NCI-H187 (cell line): ENCODE measurements at regions not wholly inside any gene's neighbourhood (a gene's known extent, or its start where the extent isn't known, plus 50 kb on each side); places are given as distances from the start of the nearest gene placed in this dataset.

ENCODE experiments used
- DNase-seq, 2 experiments: peaks; one replicate each; lab custom pipeline; 2025; lab: John Stamatoyannopoulos, UW

DNA sequence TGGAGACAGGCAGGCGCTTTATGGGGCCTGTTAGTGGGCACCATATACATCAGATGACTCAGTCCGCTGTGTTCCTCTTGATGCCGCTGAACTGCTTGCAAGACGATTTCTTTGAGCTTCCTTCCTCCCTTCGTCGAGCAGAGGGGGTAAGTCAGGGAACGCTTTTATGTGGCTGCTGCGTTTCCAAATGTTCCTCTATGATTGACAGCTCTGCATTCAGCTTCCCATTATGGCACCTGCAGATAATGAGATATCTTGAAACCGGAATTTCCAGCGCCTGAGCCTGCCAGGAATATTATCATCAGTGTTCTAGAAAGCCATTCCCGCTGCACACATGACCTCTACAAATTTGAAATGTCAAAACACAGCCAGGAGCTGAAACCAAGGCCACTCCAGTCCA is 257.0 kb downstream of the TSHZ3 start:
- DNase-seq: no peak

DNA sequence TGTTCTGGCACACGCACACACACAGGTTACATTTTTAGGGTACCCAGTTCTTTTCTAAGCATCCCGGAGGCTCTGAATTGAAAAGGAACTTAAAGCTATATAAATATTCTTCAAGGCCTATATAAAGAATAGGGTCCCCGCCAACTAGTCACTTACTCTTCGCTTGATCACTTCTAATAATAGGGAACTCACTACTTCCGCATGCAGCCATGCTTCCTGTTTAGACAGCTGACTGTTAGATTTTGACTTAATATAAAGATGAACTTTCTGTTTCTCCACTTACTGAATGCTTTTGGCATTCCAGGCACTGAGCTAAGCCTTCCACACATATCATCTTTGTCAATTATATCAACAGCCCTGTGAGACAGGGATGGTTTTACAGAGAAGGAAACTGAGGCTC is 259.6 kb downstream of the TSHZ3 start:
- no peak for DNase-seq

DNA sequence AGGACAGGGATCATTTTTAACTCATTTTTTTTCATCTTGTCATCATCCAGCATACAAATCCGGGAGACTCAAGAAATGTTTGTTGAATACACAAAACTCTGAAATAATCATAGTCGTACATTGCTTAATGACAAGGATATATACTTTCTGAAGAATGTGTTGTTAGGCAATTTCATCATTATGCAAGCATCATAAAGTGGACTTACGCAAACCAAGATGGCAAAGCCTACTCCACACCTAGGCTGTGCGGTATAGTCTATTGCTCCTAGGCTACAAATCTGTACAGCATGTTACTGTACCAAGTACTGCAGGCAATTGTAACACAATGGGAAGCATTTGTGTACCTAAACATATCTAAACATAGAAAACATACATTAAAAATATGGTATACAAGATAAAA is 264.1 kb downstream of the TSHZ3 start:
- no peak for DNase-seq

DNA sequence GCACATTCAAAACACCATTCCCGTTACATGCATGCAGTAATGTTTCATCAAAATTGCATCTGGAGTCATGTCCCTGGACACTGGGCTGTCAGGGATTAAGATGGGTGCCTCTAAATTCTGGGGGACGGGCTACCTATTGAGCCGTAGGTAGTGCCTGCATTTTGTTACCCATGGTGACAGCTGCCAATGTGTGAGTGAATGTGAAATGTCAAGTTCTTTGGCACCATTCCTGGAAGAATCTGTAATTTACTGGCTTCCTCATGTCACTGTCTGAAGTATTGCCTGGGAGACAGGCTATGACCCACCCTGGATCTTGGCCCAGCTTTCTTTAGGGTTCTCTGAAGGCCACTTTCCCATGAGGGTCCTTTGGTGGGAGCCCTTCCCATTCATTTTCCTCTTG is 266.1 kb downstream of the TSHZ3 start:
- DNase-seq: no peak

DNA sequence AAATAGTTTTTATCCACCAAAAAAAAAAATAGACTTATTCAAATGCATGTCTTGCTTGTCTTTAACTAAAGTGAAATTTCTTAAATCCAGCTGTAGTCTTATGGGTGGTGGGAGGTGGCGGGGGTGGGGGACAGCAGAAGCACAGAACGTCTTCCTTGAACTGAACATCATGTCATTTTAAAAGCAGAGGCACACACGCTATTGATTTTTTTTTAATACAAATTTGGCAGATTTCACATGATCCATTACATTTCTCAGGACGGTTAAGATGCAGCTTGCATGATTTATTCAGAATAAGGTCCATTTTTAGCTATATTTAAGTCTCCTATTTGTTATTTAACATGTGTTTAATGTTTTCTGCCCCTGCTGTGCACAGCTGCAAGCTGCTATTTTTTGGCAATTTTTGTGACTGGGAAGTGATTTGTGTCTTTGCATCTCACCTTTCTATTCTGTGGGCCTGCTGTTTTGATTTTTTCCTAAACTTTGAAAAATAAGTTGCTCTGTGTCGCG is 274.0 kb downstream of the TSHZ3 start:
- DNase-seq: no peak

DNA sequence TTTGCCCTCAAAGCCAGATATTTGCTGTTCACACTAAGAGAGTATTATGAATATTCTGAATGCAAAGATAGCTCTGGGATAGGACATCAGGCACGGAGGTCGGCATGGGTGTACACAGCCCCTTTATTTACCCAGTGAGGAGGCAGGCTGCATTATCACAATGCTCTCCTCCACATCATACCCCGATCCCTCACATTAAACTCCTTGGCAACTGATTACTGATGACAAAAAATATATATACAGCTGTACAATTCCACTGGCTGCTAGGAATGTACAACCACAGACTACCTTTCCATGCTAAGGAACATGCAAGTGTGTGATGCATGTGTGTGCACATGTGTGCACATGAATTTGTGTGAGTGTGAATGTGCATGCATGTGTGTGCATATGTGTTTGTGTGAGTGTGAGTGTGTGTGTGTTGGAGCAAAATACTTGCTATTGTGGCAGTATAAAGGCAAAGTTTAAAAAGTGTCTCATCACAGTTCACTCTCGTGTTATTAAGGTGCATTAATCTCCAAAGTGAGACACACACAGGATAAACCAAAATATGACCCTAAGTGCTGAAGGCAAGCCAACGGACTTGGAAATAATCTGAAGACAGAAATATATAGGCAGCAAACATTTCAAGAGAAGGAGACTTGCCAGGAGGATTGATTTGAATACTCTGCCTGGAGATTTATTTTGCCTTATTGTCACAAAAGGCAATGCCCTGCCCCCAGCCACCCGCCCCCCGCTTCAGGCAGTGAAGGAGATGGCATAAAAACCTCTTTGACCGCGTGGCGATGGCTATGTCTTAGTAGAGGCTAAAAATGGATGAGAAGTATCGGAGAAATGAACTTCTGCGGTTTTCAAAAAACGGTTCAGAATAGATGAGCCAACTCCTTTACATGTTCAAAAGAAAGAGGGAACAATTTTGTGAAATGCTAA is 274.8 kb downstream of the TSHZ3 start:
- DNase-seq: no peak

DNA sequence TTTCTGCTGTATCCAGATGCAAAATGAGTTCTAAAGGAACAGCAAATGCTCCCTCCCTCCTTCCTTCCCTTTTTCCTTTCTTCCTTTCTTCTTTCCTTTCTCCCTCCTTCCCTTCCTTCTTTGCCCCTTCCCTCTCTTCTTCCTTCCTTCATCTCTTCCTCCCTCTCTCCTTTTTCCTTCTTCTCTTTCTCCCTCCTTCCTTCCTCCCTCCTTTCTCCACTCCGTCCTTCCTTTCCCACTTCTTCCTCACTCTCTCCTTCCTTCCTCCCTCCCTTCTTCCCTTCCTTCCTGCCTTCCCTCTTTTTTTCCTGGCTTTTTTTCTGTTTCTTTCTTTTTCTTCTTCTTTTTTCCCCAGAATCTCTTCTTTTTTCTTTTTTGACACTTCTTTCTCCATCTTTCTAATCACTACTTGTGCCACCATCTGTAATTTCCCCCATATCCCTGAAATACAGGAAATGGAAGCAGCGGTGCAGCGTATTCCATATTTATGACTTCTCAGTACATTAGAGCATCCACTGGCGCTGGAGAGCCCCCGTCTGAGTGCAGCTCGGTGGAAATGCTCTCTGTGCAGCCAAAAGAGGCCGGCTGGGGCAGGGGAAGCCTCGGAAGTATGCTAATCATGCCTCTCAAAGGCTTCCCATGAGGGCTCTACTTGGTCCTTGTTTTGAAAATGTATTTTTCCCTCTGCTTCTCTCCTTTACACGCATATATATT is 275.6 kb downstream of the TSHZ3 start:
- DNase-seq: no peak

DNA sequence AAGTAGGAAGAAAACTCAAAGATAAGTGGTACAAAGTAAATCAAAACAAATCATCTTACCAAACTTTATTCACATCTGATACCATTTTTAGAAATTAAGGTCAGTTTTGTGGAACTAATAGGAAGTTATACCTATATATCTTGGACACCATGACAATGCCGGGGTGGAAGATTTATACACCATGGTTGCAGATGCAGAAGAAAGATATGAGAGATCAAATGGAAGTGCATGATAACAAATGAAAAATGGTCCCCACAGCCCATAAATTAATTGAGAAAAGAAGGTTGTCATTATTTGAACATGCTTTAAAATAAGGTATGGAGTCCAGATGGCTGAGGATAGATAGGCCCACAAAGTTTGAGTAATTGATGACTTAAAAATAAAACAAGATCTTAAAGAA is 276.8 kb downstream of the TSHZ3 start:
- DNase-seq: no peak

DNA sequence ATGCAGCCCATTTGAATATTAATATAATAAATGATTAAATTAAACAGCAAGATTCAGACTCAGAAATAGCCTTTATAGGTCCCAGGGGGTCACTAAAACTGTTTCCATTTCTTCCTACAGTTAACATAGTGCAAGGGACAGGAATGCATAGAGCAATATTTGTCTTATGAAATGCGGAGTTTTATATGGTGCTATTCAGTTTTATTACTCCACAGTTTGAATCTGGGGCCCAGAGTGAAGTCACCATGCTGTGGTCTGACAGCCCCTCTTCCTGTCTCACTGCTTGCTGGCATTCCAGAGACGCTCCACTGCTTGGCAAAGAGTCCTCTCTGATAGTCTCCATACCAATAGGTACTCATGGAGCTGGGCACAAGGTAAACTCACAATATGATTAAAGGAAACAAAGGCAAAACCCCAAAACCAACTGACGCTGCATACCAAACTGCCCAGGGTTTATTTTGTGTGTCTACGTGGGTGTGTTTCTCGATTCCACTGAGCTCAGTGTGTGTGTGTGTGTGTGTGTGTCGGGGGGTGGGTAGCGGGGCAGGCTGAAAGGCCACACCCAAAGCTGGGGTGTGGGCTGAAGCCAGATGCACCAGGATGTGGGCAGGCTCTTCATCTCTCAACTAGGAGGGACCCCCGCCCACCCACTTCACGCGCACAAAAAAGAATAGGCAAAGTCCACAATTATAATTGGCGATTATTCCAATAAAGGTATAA is 277.9 kb downstream of the TSHZ3 start:
- DNase-seq: no peak

DNA sequence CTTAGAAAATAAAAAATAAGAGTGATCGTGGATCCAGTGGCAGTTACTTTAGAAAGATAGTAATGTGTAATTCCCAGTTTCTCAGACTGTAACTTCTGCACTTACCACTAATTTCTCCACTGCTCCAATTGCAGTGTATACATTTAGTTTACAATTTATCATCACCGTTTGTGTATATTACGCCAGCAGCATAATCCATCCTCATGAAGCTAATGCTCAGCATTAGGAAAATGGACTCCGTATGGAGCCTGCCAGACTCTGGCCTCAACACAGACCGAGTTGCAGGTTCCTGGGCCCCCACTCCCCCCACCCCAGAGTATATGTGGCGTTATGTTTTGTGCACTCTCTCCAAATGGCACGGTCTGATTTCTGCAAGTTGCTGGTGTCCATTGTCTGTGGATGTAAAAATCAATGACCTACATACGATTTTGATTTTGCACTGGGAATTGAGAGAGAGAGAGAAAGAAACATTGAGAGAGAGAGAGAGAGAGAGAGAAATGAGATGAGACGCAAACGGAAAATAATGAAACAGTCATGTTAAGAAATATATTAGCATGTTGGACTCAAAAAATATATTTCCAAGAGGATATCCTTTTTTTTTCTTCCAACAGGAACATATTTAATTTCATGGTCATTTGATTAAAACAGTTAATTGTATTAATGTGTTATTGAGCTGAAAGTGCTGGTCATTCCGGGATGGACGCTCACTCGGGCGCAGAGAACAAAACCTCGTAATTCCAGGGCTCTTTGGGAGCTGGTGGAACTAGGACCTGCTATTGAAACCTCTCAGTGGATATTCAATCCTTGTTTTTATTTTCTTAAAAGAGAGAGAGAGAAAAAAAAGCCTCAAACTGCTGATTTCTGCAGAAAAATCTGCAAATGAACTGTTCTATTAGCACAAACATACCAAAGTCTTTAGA is 278.8 kb downstream of the TSHZ3 start:
- DNase-seq: no peak

DNA sequence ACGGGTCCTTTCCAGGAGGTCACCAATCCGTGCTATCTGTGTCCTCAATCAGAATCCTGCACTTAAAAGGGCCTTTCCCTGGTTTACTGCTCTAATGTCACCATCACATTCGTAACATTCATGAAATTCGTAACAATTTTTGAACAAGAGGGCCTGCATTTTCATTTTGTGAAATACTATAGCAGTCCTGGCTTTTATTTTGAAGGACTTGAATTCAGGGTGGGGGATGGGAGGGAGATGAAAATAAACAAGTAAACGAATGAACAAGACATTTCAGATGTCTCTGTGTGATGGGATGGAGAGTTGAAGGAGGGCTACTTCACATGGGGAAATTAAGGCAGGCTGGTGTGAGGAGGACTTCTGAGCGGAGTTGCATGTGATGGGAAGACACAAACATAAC is 281.0 kb downstream of the TSHZ3 start:
- no peak for DNase-seq

DNA sequence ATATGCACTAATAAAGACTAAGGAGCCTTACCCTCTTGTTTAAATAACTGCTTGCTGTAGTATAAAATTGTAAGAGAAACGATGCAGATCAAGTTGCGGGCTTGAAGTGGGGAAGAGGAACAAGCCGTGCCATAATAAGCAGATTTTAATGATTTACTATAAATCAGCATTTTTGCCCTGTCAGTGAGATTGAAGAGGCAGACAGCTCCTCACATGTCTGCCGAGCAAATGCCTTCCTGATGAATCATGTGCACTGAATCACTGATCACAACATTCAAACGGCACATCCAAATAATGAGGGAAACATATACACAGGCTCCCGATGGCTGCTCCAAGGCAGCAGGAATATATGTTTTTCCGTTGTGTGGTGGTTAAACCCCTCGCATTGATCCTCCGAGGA is 282.9 kb downstream of the TSHZ3 start:
- DNase-seq: no peak

DNA sequence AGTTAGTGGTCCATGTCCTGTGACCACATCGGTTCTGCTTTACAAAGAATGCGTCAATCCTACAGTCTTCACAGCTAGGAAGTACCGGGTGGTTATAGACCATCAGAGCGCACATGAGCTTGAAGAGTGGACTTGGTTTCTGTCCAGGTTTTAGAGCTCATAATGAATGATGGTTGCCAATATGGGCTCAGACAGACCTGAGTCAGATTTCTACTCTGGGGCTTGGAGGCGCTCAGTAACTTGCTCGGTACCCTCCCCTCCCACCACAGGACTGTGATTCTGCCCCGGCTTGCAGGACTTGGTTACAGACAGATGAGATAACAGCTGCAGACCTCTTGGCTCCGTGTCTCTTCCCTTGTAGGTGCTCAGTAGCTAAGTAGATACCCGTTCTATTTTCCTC is 284.7 kb downstream of the TSHZ3 start:
- DNase-seq: no peak

DNA sequence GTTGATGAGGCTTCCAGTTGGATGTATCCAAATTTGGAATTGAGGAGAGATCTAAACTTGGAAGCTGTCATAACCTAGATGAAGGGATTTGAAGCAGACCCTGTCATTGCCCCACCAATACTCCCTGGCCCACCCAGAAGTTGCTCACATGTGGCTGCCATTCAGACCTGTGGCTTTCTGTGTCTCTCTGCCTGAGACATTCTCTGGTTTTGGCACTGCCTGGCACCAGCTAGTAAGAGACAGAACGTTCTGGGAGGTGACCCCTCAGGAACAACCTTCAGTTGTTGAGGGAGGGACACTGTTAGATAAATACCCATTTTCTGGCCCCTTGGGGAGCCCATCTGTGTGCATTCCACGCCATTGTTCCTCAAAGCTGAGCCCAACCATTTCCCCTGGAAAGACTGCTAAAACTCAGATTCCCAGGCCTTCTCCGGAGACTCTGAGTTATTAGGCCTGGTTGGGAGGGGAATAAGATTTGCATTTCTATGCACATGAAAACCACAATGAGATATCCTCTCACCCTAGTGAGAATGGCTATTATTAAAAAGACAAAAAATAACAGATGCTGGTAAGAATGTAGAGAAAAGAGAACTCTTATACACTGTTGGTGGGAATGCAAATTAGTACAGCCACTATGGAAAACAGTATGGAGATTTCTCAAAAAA is 290.4 kb downstream of the TSHZ3 start:
- no peak for DNase-seq

DNA sequence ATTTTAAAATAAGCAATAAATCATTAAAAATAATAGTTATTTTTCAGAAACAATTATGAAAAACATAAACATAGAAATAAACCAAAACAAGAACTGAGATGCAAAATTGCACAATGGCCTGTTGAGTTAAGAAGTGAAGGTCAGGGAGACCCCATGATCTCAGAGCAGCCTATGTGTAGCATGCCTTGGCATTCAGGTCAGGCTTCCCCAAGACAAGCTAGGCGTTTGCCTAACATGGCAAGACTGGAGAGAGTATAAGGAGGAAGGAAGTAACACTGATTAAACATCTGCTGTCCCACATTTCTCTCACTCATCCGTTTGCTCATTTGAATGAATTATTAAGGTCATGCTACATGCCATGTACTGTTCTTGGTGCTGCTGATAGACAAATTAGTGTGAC is 291.8 kb downstream of the TSHZ3 start:
- no peak for DNase-seq

DNA sequence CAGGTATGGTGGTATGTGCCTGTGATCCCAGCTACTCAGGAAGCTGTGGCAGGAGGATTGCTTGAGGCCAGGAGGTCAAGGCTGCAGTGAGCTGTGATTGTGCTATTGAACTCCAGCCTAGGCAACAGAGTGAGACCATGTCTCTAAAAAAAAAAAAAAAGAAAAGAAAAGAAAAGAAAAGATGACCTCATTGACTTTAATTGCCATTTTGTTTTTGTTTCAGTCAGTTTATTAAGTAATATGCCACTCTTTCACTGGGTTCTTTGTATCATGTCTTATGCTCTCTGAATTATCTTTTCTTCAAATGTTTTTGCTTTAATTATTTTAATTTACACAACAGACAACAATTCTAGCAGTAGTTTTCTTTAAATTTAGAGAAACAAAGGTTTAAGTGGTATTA is 293.8 kb downstream of the TSHZ3 start:
- no peak for DNase-seq

DNA sequence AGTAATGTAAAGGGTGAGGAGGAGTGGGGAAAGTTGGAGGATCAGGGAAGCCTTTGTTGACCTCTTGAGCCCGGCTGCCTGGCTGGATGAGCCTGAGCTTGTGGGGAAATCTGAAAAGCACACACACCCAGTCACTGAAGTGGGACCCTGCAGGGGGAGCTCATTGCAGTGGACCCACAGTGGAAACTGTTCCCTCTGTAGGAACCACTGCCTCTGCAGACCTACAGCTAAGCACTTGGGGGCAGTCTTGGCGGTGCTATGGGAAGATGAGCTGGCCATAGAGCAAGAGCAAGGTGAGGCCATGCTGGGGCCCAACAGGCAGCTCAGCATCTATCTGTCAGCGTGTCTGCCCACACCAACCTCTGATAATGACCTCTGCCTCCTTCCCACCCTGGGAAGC is 294.8 kb downstream of the TSHZ3 start:
- no peak for DNase-seq

DNA sequence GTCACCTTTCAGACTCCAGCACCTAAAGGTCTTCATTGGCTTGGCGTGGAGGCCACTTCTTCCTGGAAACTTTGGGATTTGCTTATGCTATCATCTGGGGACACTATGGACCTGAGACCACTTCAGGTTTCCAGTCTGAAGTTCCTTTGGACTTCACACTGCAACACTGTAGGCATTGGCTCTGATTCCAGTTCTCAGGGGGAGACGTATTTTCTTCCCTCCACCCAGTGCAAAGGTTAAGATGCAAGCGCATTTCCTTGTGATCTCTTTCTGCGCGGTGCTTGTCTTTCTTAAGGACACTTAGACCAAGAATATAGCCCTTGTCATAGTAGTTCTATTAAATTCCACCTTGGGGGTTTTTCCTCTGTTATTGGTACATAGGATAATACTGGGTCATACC is 299.8 kb downstream of the TSHZ3 start:
- DNase-seq: no peak

DNA sequence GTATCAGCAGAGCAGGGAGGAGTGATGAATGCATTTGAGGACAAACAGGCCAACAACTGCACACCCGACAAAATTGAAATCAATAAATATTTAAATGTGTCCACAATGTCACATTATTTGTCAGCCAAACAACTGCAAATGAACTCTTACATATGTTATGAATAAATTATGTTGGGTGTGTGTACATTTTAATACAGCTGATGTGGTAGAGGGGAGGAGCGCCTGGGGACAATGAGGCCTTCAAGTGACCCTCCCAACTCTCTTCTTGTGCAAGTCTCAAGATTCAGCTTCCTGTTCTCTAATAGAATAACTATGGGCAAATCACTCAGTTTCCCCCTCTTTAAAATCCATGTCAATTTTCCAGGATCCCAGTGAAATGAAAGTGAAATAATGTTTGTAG is 303.2 kb downstream of the TSHZ3 start:
- DNase-seq: no peak

DNA sequence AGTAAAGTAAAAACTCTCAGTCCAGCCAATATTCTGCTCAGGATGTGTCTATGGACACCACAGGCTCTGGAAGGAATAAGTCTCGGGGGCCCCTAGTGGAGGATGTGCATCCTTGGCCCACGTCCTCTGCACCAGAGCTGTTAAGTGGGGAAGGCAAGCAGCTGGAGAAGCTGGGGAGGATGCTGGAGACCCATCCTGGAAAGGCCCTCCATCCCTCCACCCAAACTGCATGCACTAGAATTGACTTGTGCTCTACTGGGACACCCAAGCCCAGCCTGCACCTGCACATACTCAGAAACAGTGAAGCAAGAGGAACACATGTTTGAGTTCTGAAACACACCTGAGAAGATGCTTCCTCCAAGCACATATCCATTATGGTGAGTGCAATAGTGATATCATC is 307.8 kb downstream of the TSHZ3 start:
- no peak for DNase-seq

DNA sequence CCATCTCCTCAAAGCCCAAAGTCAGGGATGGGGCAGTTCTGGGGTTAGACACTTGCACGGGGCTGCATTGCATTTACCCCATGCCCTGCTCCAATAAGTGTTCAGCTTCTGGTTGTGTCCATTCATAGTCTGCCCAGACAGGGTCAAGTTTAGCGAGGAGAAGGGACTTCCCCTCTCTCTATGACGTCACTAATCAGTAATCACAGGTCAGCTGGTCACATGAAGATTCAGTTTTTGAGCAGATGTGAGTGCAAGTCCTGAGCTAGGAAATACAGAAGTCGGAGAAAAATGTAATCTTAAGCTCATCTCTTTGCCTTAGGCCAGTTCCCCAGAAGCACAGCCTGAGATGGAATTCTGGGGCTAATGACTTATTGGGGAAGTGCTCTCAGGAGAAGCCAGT is 310.1 kb downstream of the TSHZ3 start:
- no peak for DNase-seq
